ENCODE measurements at regions not wholly inside any gene's neighbourhood (a gene's known extent, or its start where the extent isn't known, plus 50 kb on each side); places are given as distances from the start of the nearest gene placed in this dataset.

- no peak for DNase-seq
Observed at GRCh38 chr11:79570104-79570503, 129.3 kb upstream of the TENM4 start.

GRCh38 chr11:79564288-79564925 is 123.6 kb upstream of the TENM4 start:
- DNase-seq, result no peak

GRCh38 chr11:79561496-79561895 is 120.7 kb upstream of the TENM4 start:
- DNase-seq, result no peak

GRCh38 chr11:79550809-79551208 is 110.0 kb upstream of the TENM4 start:
- DNase-seq, result no peak

DNA sequence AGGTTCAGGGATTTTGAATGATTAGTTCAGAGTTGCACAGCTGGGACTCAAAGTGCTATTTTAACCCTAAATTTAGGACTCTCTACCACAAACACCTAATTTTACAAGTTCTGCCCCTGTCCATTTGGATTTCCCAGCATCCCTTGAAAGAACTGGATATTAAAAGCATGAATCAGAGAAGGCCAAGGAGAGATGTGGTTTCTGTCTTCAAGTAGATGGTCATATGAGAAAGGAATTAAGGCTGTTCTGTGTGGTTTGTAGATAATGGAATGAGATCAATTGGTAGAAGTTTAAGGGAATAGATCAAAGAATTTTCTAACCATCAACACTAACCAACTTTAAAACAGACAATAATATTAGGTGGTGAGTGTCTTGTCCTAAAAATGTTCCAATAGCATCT is 106.4 kb upstream of the TENM4 start:
- DNase-seq, result no peak

DNA sequence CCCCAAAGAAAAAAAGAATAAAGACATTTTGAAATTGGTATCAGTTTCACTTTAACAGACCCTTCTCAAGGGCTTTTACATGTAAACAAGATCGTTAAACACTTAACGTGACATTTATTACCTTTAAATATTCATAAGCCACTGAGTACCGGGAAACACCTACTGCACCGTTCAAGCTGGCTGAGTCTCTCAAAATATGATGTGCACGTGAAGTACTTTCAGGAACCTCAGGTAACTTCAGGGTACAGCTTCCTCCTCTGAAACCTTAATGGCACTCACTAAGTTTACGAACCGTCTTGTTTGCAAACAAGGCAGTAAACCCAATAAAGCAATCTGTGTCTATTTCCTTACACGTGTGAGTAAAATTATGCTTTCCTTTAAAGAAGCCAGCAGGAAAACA is 105.5 kb upstream of the TENM4 start:
- DNase-seq, result no peak

- no peak for DNase-seq
Observed at GRCh38 chr11:79544361-79544760, 103.5 kb upstream of the TENM4 start.

- no peak for DNase-seq
Observed at GRCh38 chr11:79543101-79543500, 102.3 kb upstream of the TENM4 start.

GRCh38 chr11:79541466-79541865 is 100.6 kb upstream of the TENM4 start:
- no peak for DNase-seq

DNA sequence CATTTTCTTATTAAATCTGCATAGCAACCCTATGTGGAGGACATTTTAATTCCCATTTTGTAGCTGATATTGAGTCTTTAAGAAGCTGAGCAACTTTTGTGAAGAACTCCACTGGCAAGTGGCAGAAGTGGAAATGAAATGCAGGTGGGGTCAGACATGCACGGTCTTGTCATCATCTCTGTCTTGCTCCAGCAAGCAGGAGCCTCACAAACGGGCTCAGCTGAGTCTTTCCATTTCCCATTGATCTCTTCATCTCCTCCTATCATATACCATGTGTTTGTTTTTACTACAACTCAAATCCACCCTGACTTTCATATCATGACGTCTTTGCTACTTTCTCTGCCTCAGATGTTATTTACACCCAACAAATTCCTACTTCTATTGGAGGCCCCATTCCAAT is 97.9 kb upstream of the TENM4 start:
- no peak for DNase-seq

- DNase-seq, result no peak
Observed at GRCh38 chr11:79536155-79536917, 95.5 kb upstream of the TENM4 start.

DNA sequence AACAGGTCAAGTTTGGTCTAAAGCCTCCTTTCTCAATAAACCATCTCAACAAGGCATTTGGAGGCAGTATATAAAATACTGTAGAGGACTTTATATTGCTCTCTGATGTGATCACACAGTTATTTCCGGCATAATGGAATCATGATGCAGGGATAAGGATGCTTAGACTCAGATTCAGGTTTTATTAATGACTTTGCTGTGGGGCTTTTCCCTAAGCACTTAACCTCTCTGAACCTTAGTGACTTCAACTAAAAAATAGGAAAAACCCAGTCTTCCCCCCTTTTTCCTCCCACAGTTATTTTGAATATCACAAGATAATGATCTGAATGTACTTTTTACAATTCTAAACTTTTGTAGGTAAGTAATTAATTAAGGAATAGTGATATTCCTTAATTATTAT is 94.8 kb upstream of the TENM4 start:
- no peak for DNase-seq

- DNase-seq, result no peak
Observed at GRCh38 chr11:79525257-79525656, 84.4 kb upstream of the TENM4 start.

DNA sequence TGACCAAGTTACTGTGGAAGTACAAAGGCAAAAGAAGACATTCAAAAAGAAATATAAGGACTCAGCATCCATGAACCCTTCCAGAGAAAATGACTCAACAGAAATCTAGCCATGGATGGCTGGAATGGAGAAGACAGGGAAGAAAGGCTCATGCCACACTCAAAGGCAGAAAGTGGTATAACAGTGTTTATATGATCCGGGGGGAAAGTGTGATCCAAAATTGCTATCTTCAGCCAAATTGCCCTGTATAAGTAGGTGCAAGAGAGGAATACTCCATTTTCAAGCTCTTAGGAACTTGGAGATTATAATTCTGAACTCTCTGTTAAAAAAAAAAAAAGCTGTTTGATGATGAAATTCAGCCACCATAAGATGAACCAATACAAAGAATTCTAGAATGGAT is 81.8 kb upstream of the TENM4 start:
- DNase-seq, result no peak

DNA sequence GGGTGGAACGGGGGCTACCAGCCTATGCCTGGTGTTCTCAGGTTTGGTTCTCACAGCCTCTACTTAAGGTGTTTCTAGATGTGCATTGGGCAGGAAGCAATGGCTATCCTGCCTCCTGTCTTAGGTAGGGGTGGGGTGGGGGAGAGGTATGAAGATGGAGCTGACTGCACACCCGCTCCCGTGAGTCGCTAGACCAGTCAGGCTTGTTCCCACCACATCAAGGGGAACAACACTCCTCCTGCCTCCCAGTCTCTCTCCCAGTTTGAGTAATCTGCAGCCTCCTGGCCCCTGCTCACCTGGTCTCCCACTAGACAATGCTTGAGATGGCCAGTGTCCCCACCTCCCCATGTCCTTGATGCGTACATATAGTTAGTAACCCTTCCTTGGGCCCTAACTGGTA is 79.3 kb upstream of the TENM4 start:
- DNase-seq, result no peak

DNA sequence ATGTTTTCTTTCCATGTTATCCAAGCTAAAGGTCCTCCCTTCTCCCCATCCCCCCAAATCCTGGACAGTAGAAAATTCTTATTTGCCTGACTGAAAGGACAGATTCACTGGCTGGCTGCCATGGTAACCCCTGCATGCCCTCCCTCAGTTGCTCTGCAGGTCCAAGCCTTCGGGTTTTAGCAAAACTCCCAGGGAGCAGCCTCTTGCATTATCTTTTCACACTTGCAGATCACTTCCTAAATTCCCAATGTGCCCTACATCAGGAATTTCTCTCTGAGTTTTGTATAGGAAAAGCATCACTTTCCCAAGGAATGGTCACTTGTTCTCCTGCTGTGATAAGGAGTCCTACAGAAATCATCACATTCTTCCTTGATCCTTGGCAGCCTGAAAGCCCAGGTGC is 75.0 kb upstream of the TENM4 start:
- no peak for DNase-seq

DNA sequence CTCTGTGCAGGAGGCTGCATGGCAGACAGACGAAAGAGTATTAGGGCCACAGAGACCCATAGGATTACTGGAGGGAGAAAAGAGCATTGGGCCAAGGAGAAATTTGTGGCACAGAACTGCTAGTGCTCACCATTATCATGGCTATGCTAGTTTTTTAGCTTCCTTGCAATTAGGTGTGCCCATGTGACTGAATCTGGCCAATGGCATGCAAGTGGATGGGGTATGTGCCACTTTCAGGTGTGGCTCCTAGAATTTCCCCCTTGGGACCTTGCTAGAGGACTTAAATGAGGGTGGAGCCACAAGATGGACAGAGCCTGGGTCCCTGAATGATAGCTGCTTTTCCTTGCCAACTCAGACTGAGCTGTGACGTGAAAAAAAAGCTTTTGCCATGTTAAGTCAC is 73.9 kb upstream of the TENM4 start:
- no peak for DNase-seq

GRCh38 chr11:79514290-79514689 is 73.5 kb upstream of the TENM4 start:
- no peak for DNase-seq

DNA sequence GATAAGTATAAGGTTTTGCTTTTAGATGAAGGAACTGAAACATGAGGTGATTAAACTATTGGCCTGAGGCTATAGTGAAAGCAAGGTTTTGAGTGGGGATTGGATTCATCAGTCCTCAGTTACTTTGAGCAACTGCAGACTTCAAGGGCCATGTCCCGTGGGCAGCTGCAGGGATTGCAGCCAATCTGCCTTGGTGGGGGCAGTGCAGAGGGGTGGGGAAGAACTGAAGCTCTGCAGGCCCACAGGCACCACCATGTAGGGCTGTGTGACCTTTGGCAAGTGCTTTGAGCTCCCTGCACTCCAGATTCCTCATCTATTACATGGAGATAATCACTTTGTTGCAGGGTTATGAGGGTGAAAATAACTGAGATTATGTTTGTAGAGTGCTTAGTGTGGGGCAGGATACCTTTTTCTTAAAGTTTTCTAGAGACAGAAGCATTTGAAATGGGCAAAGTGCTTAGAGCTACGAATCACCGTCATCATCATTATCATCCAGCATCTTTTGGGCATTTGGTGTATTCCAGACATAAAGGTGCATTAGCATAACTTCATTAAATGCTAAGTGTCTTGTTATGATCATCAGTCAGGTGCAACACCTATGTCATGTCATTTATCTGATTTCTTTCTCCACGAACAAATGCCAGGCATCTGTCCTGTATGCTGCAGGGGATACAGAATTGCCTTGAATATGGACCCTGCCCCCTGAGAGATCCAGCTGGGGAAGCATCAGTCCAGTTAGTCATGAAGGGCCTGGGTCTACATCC is 72.1 kb upstream of the TENM4 start:
- DNase-seq, result no peak

- no peak for DNase-seq
Observed at GRCh38 chr11:79510960-79511359, 70.1 kb upstream of the TENM4 start.

GRCh38 chr11:79508461-79508860 is 67.6 kb upstream of the TENM4 start:
- DNase-seq, result no peak

- no peak for DNase-seq
Observed at GRCh38 chr11:79507706-79508105, 66.9 kb upstream of the TENM4 start.

DNA sequence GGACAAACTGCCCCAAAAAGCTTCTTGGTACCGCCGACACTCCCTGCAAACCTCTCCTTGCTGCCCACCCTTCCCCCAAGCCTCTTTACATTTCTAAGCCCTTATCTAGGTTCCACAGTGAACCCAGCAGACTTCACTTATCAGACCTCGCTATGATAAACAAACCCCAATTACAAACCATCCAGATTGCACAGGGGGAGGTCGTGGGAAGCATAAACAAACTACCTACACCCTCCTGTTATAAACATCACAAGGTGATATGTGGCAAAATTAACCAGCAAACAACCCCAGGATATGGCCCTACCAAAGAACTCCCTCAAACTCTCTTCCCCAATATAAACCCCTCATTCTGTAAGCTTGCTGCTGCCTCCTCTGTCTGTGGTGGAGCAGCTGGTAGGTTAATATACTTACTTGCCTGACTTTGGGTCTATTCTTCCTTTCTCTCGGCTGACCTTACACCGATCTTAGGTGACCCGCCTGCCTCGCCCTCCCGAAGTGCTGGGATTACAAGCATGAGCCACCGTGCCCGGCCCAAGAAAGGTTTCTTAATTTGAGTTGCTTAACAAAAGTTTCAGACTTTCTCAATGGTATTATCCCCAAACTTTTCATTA is 66.0 kb upstream of the TENM4 start:
- no peak for DNase-seq

DNA sequence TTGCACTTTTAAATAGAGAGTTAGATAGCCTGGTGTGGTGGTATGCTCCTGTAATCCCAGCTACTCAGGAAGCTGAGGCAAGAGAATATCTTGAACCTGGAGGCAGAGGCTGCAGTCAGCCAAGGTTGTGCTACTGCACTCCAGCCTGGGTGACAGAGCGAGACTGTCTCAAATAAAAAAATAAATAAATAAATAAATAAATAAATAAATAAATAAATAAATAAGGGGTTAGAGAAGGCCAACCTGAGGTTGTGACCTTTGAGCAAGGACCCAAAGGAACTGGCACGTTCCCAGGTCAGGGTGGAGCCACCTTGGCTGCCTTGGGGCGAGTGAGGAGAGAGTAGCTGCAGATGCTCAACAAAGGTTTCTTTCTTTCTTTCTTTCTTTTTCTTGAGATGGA is 65.3 kb upstream of the TENM4 start:
- DNase-seq, result no peak

Data from activated CD4-positive, alpha-beta T cell treated with anti-CD3 and anti-CD28 coated beads, Interleukin-2, amount 50 U/mL, for 1 hour (primary cell).